Erythroblast (primary cell): ENCODE measurements at regions not wholly inside any gene's neighbourhood (a gene's known extent, or its start where the extent isn't known, plus 50 kb on each side); places are given as distances from the start of the nearest gene placed in this dataset.
"Not testable (repeated sequence)": the region's sequence is repeated elsewhere in the genome, so short reads cannot be mapped to it uniquely, and the experiment has no call there.

Source experiments
- GATA1 ChIP-seq: IDR thresholded peaks from 2 replicates; pipeline ENCODE4 v1.6.1; 2011; ENCODE audit warnings: low read depth, mild to moderate bottlenecking, control low read depth, low read length, moderate library complexity
- POLR2A ChIP-seq: IDR thresholded peaks from 2 replicates; pipeline ENCODE4 v1.6.1; 2011; ENCODE audit warnings: mild to moderate bottlenecking, low read length

DNA sequence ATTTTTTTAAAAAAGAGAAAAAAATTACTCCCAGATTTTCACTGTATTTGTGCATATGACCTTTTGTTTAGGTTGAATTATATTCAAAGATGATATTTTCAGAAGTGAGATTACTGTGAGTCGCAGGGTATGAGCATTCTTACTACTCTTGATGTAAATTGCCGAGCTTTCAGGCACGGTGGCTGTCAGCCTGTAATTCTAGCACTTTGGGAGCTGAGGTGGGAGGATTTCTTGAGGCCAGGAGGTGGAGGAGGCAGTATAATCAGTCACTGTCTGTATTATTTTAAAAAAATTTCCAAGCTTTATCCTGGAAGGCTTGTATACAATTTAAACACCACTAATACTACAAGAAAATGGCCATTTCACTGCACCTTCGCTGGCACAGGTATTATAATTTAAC lies 145.1 kb downstream of the RALA start:
- not testable (repeated sequence) for TF ChIP-seq POLR2A, GATA1
